ENCODE measurements at regions not wholly inside any gene's neighbourhood (a gene's known extent, or its start where the extent isn't known, plus 50 kb on each side); places are given as distances from the start of the nearest gene placed in this dataset.
"Not testable (repeated sequence)": the region's sequence is repeated elsewhere in the genome, so short reads cannot be mapped to it uniquely, and the experiment has no call there.

- H3K36me3 ChIP-seq: no peaks in the 10 kb centered on the region
- H3K4me1 ChIP-seq: no peaks in the 10 kb centered on the region
- no peaks in the 10 kb centered on the region for H3K9me3 ChIP-seq
- ATAC-seq (ENCODE audit: low FRiP score in 2 of 2): no peak
- DNase-seq: no peak
- no peak overlapping the region for H3K27ac ChIP-seq
- H3K27me3 ChIP-seq: no peaks in the 10 kb centered on the region
- TF ChIP-seq EP300 (IDR thresholded peaks at IDR 0.05) (no peak), CTCF (IDR thresholded peaks at IDR 0.05) (no peak), POLR2AphosphoS5 (IDR thresholded peaks at IDR 0.05) (no peak), POLR2A (IDR thresholded peaks at IDR 0.05) (no peak)
- 95 to 98% methylated on average over 2 of the region's 2 CpGs for WGBS, 2 donors
- H3K4me3 ChIP-seq: no peak overlapping the region
Observed at GRCh38 chr5:157963244-157963643, 104.3 kb upstream of the CLINT1 start.

DNA sequence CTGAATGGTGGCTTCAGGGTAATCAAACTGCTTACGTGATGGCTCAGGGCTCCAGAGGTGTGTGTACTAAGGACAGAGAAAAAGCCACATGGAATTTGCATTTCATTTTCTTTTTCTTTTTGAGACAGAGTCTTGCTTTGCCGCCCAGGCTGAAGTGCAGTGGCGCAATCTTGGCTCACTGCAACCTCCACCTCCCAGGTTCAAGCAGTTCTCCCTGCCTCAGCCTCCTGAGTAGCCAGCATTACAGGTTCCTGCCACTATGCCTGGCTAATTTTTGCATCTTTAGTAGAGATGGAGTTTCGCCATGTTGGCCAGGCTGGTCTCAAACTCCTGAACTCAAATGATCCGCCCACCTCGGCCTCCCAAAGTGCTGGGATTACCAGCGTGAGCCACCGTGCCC, 103.7 kb upstream of the CLINT1 start:
- not testable (repeated sequence) for DNase-seq; H3K27ac ChIP-seq; H3K4me3 ChIP-seq; H3K9me3 ChIP-seq; H3K4me1 ChIP-seq; ATAC-seq (ENCODE audit: low FRiP score in 2 of 2); H3K27me3 ChIP-seq; H3K36me3 ChIP-seq
- WGBS, 2 donors: 92 to 98% methylated on average over 8 of the region's 8 CpGs

DNA sequence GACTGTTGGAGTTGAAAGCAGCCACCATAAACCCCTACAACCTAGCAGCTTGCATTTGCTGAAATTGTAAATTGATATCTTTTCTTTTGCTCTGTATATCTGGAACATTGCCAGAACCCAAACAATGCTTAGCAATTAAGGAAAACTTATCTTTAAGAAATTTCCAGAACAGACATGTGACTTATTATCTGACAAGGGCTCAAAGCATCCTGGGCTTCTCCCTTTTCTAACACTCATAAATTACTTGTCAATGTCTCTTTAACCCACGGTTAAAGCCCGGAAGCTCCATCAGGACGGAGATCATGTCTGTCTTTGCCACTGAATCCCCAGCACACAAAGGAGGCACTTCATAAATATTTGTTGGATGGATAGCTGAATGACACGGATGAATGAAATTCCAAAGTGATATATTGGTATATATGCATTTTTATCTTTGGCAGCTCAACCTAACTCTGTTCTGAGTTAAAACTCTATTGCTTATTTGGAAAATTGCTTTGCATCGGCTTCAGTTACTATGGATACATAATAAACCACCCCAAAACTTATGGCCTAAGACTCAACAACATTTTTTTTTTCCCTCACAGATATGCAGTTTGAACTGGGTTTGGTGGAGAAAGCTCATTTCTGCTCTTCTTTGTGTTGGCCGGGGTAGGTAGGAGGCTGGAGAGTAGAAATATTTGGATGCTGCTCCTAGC, 103.1 kb upstream of the CLINT1 start:
- TF ChIP-seq POLR2AphosphoS5 (IDR thresholded peaks at IDR 0.05) (no peak), CTCF (IDR thresholded peaks at IDR 0.05) (no peak), POLR2A (IDR thresholded peaks at IDR 0.05) (no peak), EP300 (IDR thresholded peaks at IDR 0.05) (no peak)
- H3K36me3 ChIP-seq: no peaks in the 10 kb centered on the region
- no peak for DNase-seq
- no peak overlapping the region for H3K27ac ChIP-seq
- ATAC-seq (ENCODE audit: low FRiP score in 2 of 2): no peak
- 51 to 70% methylated on average over 6 of the region's 6 CpGs for WGBS, 2 donors
- no peaks in the 10 kb centered on the region for H3K4me1 ChIP-seq
- H3K4me3 ChIP-seq: no peak overlapping the region
- no peaks in the 10 kb centered on the region for H3K9me3 ChIP-seq
- no peaks in the 10 kb centered on the region for H3K27me3 ChIP-seq

DNA sequence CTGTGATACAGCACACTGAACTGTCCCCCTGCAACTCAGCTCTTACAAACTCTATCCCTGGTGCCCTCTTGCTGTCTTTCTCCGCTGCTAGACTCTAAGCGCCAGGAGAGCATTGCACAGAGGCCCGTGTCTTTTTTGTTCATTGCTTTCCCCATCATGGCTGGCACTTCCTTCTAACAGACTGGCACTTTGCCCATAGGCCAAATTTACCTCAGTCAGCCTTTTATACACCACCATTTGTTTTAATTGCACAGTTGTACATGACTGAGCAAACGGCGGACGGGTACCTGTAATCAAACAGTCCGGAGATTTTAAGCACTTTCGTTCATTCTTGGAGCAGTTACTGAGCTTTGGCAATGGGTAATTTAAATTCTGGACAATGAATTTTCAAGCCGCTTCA, 102.2 kb upstream of the CLINT1 start:
- TF ChIP-seq POLR2A (IDR thresholded peaks at IDR 0.05): no peak
- 73 to 74% methylated on average over 9 of the region's 9 CpGs for WGBS, 2 donors
- ATAC-seq (ENCODE audit: low FRiP score in 2 of 2) (no peak), DNase-seq (no peak)
- H3K4me3 ChIP-seq: no peak overlapping the region
- no peaks in the 10 kb centered on the region for H3K27me3 ChIP-seq
- no peaks in the 10 kb centered on the region for H3K4me1 ChIP-seq
- no peaks in the 10 kb centered on the region for H3K9me3 ChIP-seq
- no peak overlapping the region for H3K27ac ChIP-seq
- H3K36me3 ChIP-seq: no peaks in the 10 kb centered on the region

DNA sequence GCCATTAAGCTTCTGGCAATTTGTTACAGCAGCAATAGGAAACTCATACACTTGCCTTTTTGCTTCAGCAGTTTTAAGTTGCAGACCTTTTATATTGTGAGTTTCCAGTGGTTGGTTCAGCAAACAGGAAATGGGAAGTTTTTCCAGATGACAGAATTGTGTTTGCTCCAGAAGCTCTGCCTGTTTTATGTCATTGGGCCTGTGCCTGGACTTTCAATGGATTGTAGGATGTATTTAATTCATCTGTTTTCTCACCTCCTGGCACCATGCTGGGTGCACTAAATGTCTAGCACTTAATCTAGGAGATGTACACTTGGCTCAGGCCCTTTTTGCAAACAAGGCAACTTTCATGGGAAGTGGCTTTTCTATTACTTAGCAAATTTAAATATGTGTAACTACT, 100.4 kb upstream of the CLINT1 start:
- ATAC-seq (ENCODE audit: low FRiP score in 2 of 2) (no peak), DNase-seq (no peak)
- H3K4me1 ChIP-seq: no peaks in the 10 kb centered on the region
- no peaks in the 10 kb centered on the region for H3K36me3 ChIP-seq
- no peak overlapping the region for H3K4me3 ChIP-seq
- no peaks in the 10 kb centered on the region for H3K9me3 ChIP-seq
- H3K27ac ChIP-seq: no peak overlapping the region
- TF ChIP-seq POLR2AphosphoS5 (IDR thresholded peaks at IDR 0.05) (no peak), POLR2A (IDR thresholded peaks at IDR 0.05) (no peak), EP300 (IDR thresholded peaks at IDR 0.05) (no peak), CTCF (IDR thresholded peaks at IDR 0.05) (no peak)
- H3K27me3 ChIP-seq: no peaks in the 10 kb centered on the region

- TF ChIP-seq EP300 (IDR thresholded peaks at IDR 0.05) (no peak), CTCF (IDR thresholded peaks at IDR 0.05) (no peak), POLR2AphosphoS5 (IDR thresholded peaks at IDR 0.05) (no peak), POLR2A (IDR thresholded peaks at IDR 0.05) (no peak)
- Histone ChIP-seq H3K9me3 (no peaks in the 10 kb centered on the region), H3K27ac (no peak overlapping the region), H3K27me3 (no peaks in the 10 kb centered on the region), H3K4me1 (no peaks in the 10 kb centered on the region), H3K4me3 (no peak overlapping the region), H3K36me3 (no peaks in the 10 kb centered on the region)
- no peak for ATAC-seq (ENCODE audit: low FRiP score in 2 of 2)
- no peak for DNase-seq
- 64 to 72% methylated on average over 3 of the region's 3 CpGs for WGBS, 2 donors
Observed at GRCh38 chr5:157956271-157956885, 97.4 kb upstream of the CLINT1 start.
